ENCODE measurements at regions not wholly inside any gene's neighbourhood (a gene's known extent, or its start where the extent isn't known, plus 50 kb on each side); places are given as distances from the start of the nearest gene placed in this dataset.

- H3K4me1 Mint-ChIP-seq (ENCODE audit: low read depth, unreplicated experiment) = peaks cover 11% of the 10 kb centered on the region
- H3K27me3 Mint-ChIP-seq (ENCODE audit: unreplicated experiment) = no peaks in the 10 kb centered on the region
- no peak for TF ChIP-seq CTCF (IDR thresholded peaks at IDR 0.05; ENCODE audit: partially characterized antibody, unreplicated experiment)
- no peaks in the 10 kb centered on the region for H3K36me3 Mint-ChIP-seq (ENCODE audit: unreplicated experiment)
- H3K9me3 Mint-ChIP-seq (ENCODE audit: unreplicated experiment) = no peaks in the 10 kb centered on the region
- H3K4me3 Mint-ChIP-seq (ENCODE audit: unreplicated experiment) = no peak overlapping the region
- no peak for DNase-seq
- H3K27ac Mint-ChIP-seq (ENCODE audit: unreplicated experiment) = no peak overlapping the region
These were observed 72.4 kb downstream of the ZNF281 start for GRCh38 chr1:200337410-200337809.

GRCh38 chr1:200336901-200337391, 72.9 kb downstream of the ZNF281 start:
- H3K4me3 Mint-ChIP-seq (ENCODE audit: unreplicated experiment) = no peak overlapping the region
- H3K36me3 Mint-ChIP-seq (ENCODE audit: unreplicated experiment) = no peaks in the 10 kb centered on the region
- H3K9me3 Mint-ChIP-seq (ENCODE audit: unreplicated experiment) = no peaks in the 10 kb centered on the region
- no peaks in the 10 kb centered on the region for H3K27me3 Mint-ChIP-seq (ENCODE audit: unreplicated experiment)
- TF ChIP-seq CTCF (IDR thresholded peaks at IDR 0.05; ENCODE audit: partially characterized antibody, unreplicated experiment) = no peak
- no peak for DNase-seq
- H3K4me1 Mint-ChIP-seq (ENCODE audit: low read depth, unreplicated experiment) = peaks cover 11% of the 10 kb centered on the region
- H3K27ac Mint-ChIP-seq (ENCODE audit: unreplicated experiment) = no peak overlapping the region

GRCh38 chr1:200336101-200336845, 73.6 kb downstream of the ZNF281 start:
- no peak for DNase-seq
- Mint-ChIP-seq H3K4me3 (ENCODE audit: unreplicated experiment) (no peak overlapping the region), H3K27me3 (ENCODE audit: unreplicated experiment) (no peaks in the 10 kb centered on the region)

GRCh38 chr1:200334661-200335256, 75.1 kb downstream of the ZNF281 start:
- Mint-ChIP-seq H3K27me3 (ENCODE audit: unreplicated experiment) (no peaks in the 10 kb centered on the region), H3K36me3 (ENCODE audit: unreplicated experiment) (no peaks in the 10 kb centered on the region), H3K4me1 (ENCODE audit: low read depth, unreplicated experiment) (peaks cover 11% of the 10 kb centered on the region), H3K9me3 (ENCODE audit: unreplicated experiment) (no peaks in the 10 kb centered on the region), H3K27ac (ENCODE audit: unreplicated experiment) (no peak overlapping the region), H3K4me3 (ENCODE audit: unreplicated experiment) (no peak overlapping the region)
- no peak for DNase-seq
- TF ChIP-seq CTCF (IDR thresholded peaks at IDR 0.05; ENCODE audit: partially characterized antibody, unreplicated experiment) = no peak

More at GRCh38 chr1:200336101-200336845, 73.6 kb downstream of the ZNF281 start:
- no peak for TF ChIP-seq CTCF (IDR thresholded peaks at IDR 0.05; ENCODE audit: partially characterized antibody, unreplicated experiment)
- Mint-ChIP-seq H3K9me3 (ENCODE audit: unreplicated experiment) (no peaks in the 10 kb centered on the region), H3K36me3 (ENCODE audit: unreplicated experiment) (no peaks in the 10 kb centered on the region), H3K27ac (ENCODE audit: unreplicated experiment) (no peak overlapping the region), H3K4me1 (ENCODE audit: low read depth, unreplicated experiment) (peaks cover 11% of the 10 kb centered on the region)

- H3K4me1 Mint-ChIP-seq (ENCODE audit: low read depth, unreplicated experiment) = peaks cover 11% of the 10 kb centered on the region
- no peaks in the 10 kb centered on the region for H3K9me3 Mint-ChIP-seq (ENCODE audit: unreplicated experiment)
- H3K4me3 Mint-ChIP-seq (ENCODE audit: unreplicated experiment) = no peak overlapping the region
- H3K36me3 Mint-ChIP-seq (ENCODE audit: unreplicated experiment) = no peaks in the 10 kb centered on the region
- TF ChIP-seq CTCF (IDR thresholded peaks at IDR 0.05; ENCODE audit: partially characterized antibody, unreplicated experiment) = no peak
- DNase-seq = no peak
- no peak overlapping the region for H3K27ac Mint-ChIP-seq (ENCODE audit: unreplicated experiment)
- no peaks in the 10 kb centered on the region for H3K27me3 Mint-ChIP-seq (ENCODE audit: unreplicated experiment)
These were observed 76.5 kb downstream of the ZNF281 start for GRCh38 chr1:200333329-200333728.
